H9 (cell line): ENCODE measurements at regions not wholly inside any gene's neighbourhood (a gene's known extent, or its start where the extent isn't known, plus 50 kb on each side); places are given as distances from the start of the nearest gene placed in this dataset.

Experiments
- DNase-seq: peaks from one replicate; pipeline ENCODE4 v3.0.0-alpha.2; 2017
- H2AFZ ChIP-seq: one replicate; pipeline ENCODE4 v1.6.1; 2013; ENCODE audit warnings: mild to moderate bottlenecking, low read length, control low read depth, moderate library complexity
- H2AK5ac ChIP-seq: 2 replicates; pipeline ENCODE4 v1.6.1; 2013; ENCODE audit warnings: low read length, control low read depth, mixed read lengths; ENCODE audit not compliant: insufficient read length
- H2BK120ac ChIP-seq: one replicate; pipeline ENCODE4 v1.6.1; 2013; ENCODE audit warnings: low read depth, mild to moderate bottlenecking, low read length, control low read depth, inconsistent platforms; ENCODE audit not compliant: poor library complexity, severe bottlenecking
- H2BK12ac ChIP-seq: 2 replicates; pipeline ENCODE4 v1.6.1; 2013; ENCODE audit warnings: low read length, control low read depth, mixed read lengths, low read depth; ENCODE audit not compliant: insufficient read length
- H2BK15ac ChIP-seq: 2 replicates; pipeline ENCODE4 v1.6.1; 2013; ENCODE audit warnings: low read depth, low read length, control low read depth
- H2BK20ac ChIP-seq: one replicate; pipeline ENCODE4 v1.6.1; 2013; ENCODE audit warnings: low read depth, mild to moderate bottlenecking, low read length, control low read depth, inconsistent platforms; ENCODE audit not compliant: poor library complexity, severe bottlenecking
- H2BK5ac ChIP-seq: 2 replicates; pipeline ENCODE4 v1.6.1; 2013; ENCODE audit warnings: low read length, control low read depth, mixed read lengths; ENCODE audit not compliant: insufficient read length
- H3K14ac ChIP-seq: 2 replicates; pipeline ENCODE4 v1.6.1; 2013; ENCODE audit warnings: low read length, control low read depth; ENCODE audit not compliant: insufficient read depth
- H3K18ac ChIP-seq: 2 replicates; pipeline ENCODE4 v1.6.1; 2013; ENCODE audit warnings: low read depth, mild to moderate bottlenecking, mixed read lengths, low read length, control low read depth; ENCODE audit not compliant: insufficient read length
- H3K23ac ChIP-seq: 2 replicates; pipeline ENCODE4 v1.6.1; 2013; ENCODE audit warnings: low read length, control low read depth, mixed read lengths, low read depth; ENCODE audit not compliant: insufficient read length
- H3K23me2 ChIP-seq: 2 replicates; pipeline ENCODE4 v1.6.1; 2013; ENCODE audit warnings: low read depth, mild to moderate bottlenecking, mixed read lengths, low read length, control low read depth; ENCODE audit not compliant: insufficient read length, poor library complexity, severe bottlenecking
- H3K27ac ChIP-seq: 2 replicates; pipeline ENCODE4 v1.5.1; 2013; ENCODE audit warnings: low read length, control low read depth, mixed read lengths, low read depth; ENCODE audit not compliant: insufficient read length
- H3K27me3 ChIP-seq: 2 replicates; pipeline ENCODE4 v1.6.1; 2013; ENCODE audit warnings: low read length, control low read depth, inconsistent platforms; ENCODE audit not compliant: insufficient read depth
- H3K4ac ChIP-seq: 2 replicates; pipeline ENCODE4 v1.6.1; 2013; ENCODE audit warnings: low read depth, mild to moderate bottlenecking, control low read depth, inconsistent platforms, low read length, moderate library complexity
- H3K4me1 ChIP-seq: 2 replicates; pipeline ENCODE4 v1.6.1; 2013; ENCODE audit warnings: low read length, control low read depth, inconsistent platforms; ENCODE audit not compliant: insufficient read depth
- H3K4me2 ChIP-seq: 2 replicates; pipeline ENCODE4 v1.6.1; 2013; ENCODE audit warnings: low read length, control low read depth, mixed read lengths; ENCODE audit not compliant: insufficient read length, insufficient read depth
- H3K56ac ChIP-seq: 2 replicates; pipeline ENCODE4 v1.6.1; 2013; ENCODE audit warnings: low read depth, mild to moderate bottlenecking, mixed read lengths, low read length, control low read depth; ENCODE audit not compliant: insufficient read length
- H3K79me1 ChIP-seq: 2 replicates; pipeline ENCODE4 v1.6.1; 2013; ENCODE audit warnings: low read depth, mild to moderate bottlenecking, moderate library complexity, low read length, control low read depth, inconsistent platforms; ENCODE audit not compliant: insufficient read depth, poor library complexity, severe bottlenecking
- H3K79me2 ChIP-seq: 2 replicates; pipeline ENCODE4 v1.6.1; 2013; ENCODE audit warnings: low read length, control low read depth, inconsistent platforms; ENCODE audit not compliant: insufficient read depth
- H3K9ac ChIP-seq: 2 replicates; pipeline ENCODE4 v1.6.1; 2013; ENCODE audit warnings: low read length, control low read depth, mixed read lengths; ENCODE audit not compliant: insufficient read length; ENCODE audit errors: extremely low read depth
- H3K9me3 ChIP-seq: one replicate; pipeline ENCODE4 v1.6.1; 2013; ENCODE audit warnings: low read depth, low read length, inconsistent platforms; ENCODE audit not compliant: control insufficient read depth
- H3T11ph ChIP-seq: one replicate; pipeline ENCODE4 v1.6.1; 2013; ENCODE audit warnings: mild to moderate bottlenecking, low read length, control low read depth, inconsistent platforms
- H4K20me1 ChIP-seq: one replicate; pipeline ENCODE4 v1.6.1; 2013; ENCODE audit not compliant: control insufficient read depth, insufficient read length, insufficient read depth
- H4K5ac ChIP-seq: 2 replicates; pipeline ENCODE4 v1.6.1; 2013; ENCODE audit warnings: low read depth, mild to moderate bottlenecking, mixed read lengths, low read length, control low read depth; ENCODE audit not compliant: insufficient read length
- H4K8ac ChIP-seq: replicated peaks from 2 replicates; pipeline ENCODE4 v1.6.1; 2013; ENCODE audit warnings: low read length, control low read depth, mixed read lengths, low read depth; ENCODE audit not compliant: insufficient read length
- H4K91ac ChIP-seq: 2 replicates; pipeline ENCODE4 v1.6.1; 2013; ENCODE audit warnings: low read depth, mild to moderate bottlenecking, moderate library complexity, mixed read lengths, low read length, control low read depth; ENCODE audit not compliant: insufficient read length
- H3K27ac Mint-ChIP-seq, 3 experiments: 2 replicates in 2 of 3; 3 replicates in 1 of 3; pipeline ENCODE4 v1.8.0; 2020 to 2021; ENCODE audit warnings: mixed read lengths in 3 of 3, mild to moderate bottlenecking in 1 of 3, moderate library complexity in 1 of 3
- H3K27me3 Mint-ChIP-seq: 2 replicates; pipeline ENCODE4 v1.8.0; 2021; ENCODE audit warnings: low read depth, mild to moderate bottlenecking, moderate library complexity, mixed read lengths
- H3K36me3 Mint-ChIP-seq, 3 experiments: 2 replicates in 2 of 3; 3 replicates in 1 of 3; pipeline ENCODE4 v1.8.0; 2020 to 2021; ENCODE audit warnings: low read depth in 3 of 3, mixed read lengths in 3 of 3; ENCODE audit not compliant: insufficient read depth in 1 of 3
- H3K4me1 Mint-ChIP-seq, 2 experiments: 2 replicates each; pipeline ENCODE4 v1.8.0; 2020; ENCODE audit warnings: mixed read lengths in 2 of 2
- H3K4me3 Mint-ChIP-seq, 2 experiments: 2 replicates in 1 of 2; 3 replicates in 1 of 2; pipeline ENCODE4 v1.8.0; 2020 to 2021; ENCODE audit warnings: mild to moderate bottlenecking in 2 of 2, mixed read lengths in 2 of 2, moderate library complexity in 1 of 2
- H3K9me3 Mint-ChIP-seq, 2 experiments: 2 replicates in 1 of 2; 3 replicates in 1 of 2; pipeline ENCODE4 v1.8.0; 2020; ENCODE audit warnings: mild to moderate bottlenecking in 2 of 2, mixed read lengths in 2 of 2, moderate library complexity in 1 of 2
- CTCF ChIP-seq: fragments of 200-600 bp; sonication (generic); conservative IDR thresholded peaks from 3 replicates; pipeline ENCODE4 v1.8.0; 2021; ENCODE audit warnings: antibody characterized with exemption, mild to moderate bottlenecking

- H4K20me1 ChIP-seq = no peaks in the 10 kb centered on the region
- H2AK5ac ChIP-seq = no peak overlapping the region
- no peak overlapping the region for H3T11ph ChIP-seq
- Mint-ChIP-seq H3K4me1 (peaks cover 50 to 68% of the 10 kb centered on the region in 2 experiments), H3K27me3 (no peaks in the 10 kb centered on the region; the same call in 1 of the 2 replicates), H3K9me3 (peaks cover 10 to 14% of the 10 kb centered on the region in 2 experiments), H3K4me3 (no peak overlapping the region; a peak in 1 of 5 replicates), H3K27ac (peak overlapping the region in 1 of 3 experiments; percentile 60; a peak in 2 of 7 replicates), H3K36me3 (peaks cover 7 to 17% (median 14%) of the 10 kb centered on the region in 3 experiments)
- no peak overlapping the region for H3K23ac ChIP-seq
- H3K18ac ChIP-seq = no peak overlapping the region
- H2BK5ac ChIP-seq = no peak overlapping the region
- no peak for DNase-seq
- no peak overlapping the region for H2AFZ ChIP-seq
- H2BK120ac ChIP-seq = no peak overlapping the region
- H3K56ac ChIP-seq = no peak overlapping the region
- no peak overlapping the region for H3K14ac ChIP-seq
- H3K9me3 ChIP-seq = no peaks in the 10 kb centered on the region
- no peaks in the 10 kb centered on the region for H3K23me2 ChIP-seq
- no peak overlapping the region for H2BK15ac ChIP-seq
- no peaks in the 10 kb centered on the region for H3K27me3 ChIP-seq
- H4K5ac ChIP-seq = no peak overlapping the region
- peak; percentile 50 for TF ChIP-seq CTCF
- peaks cover 27% of the 10 kb centered on the region for H3K4me1 ChIP-seq
- H3K79me2 ChIP-seq = no peaks in the 10 kb centered on the region
- no peak overlapping the region for H2BK12ac ChIP-seq
- no peak overlapping the region for H4K91ac ChIP-seq
- no peak overlapping the region for H4K8ac ChIP-seq
- no peak overlapping the region for H3K9ac ChIP-seq
- no peak overlapping the region for H3K4ac ChIP-seq
- H2BK20ac ChIP-seq = no peak overlapping the region
- no peak overlapping the region for H3K27ac ChIP-seq
- H3K79me1 ChIP-seq = no peaks in the 10 kb centered on the region
- H3K4me2 ChIP-seq = no peak overlapping the region
Observed at GRCh38 chr4:55186123-55186522, 60.7 kb upstream of the KDR start.
